Tibial nerve (tissue), 4 donors: ENCODE measurements at regions not wholly inside any gene's neighbourhood (a gene's known extent, or its start where the extent isn't known, plus 50 kb on each side); places are given as distances from the start of the nearest gene placed in this dataset.

ENCODE experiments used
- DNase-seq, 2 donors: peaks; one replicate each; pipeline ENCODE4 v3.0.0-alpha.2; 2019; ENCODE audit warnings: low spot score in 2 of 2
- H3K27ac ChIP-seq, 4 donors: fragments of 200-600 bp; sonication (generic) in 3 of 4; one replicate each; pipeline ENCODE4 v1.5.1; 2017 to 2019; ENCODE audit warnings: mild to moderate bottlenecking in 1 of 4
- H3K27me3 ChIP-seq, 2 donors: fragments of 200-600 bp; sonication (generic) in 1 of 2; one replicate each; pipeline versions ENCODE4 v1.5.1 to v1.6.0; 2017 to 2019
- H3K36me3 ChIP-seq, 3 donors: fragments of 200-600 bp; sonication (generic); one replicate each; pipeline ENCODE4 v1.5.1; 2018 to 2019
- H3K4me1 ChIP-seq, 4 donors: fragments of 200-600 bp; sonication (generic) in 3 of 4; one replicate each; pipeline ENCODE4 v1.5.1; 2017 to 2019
- H3K4me3 ChIP-seq, 4 donors: fragments of 200-600 bp; sonication (generic) in 3 of 4; one replicate each; pipeline ENCODE4 v1.5.1; 2017 to 2019; ENCODE audit warnings: mild to moderate bottlenecking in 1 of 4, moderate library complexity in 1 of 4
- H3K9me3 ChIP-seq, 4 donors: fragments of 200-600 bp; sonication (generic) in 3 of 4; one replicate each; pipeline ENCODE4 v1.5.1; 2017 to 2019
- EP300 ChIP-seq, 2 donors: sonication (generic); formaldehyde crosslinking; IDR thresholded peaks; one replicate each; pipeline ENCODE4 v1.6.1; 2017; ENCODE audit warnings: antibody characterized with exemption in 2 of 2, mild to moderate bottlenecking in 1 of 2
- POLR2A ChIP-seq, 2 donors: fragments of 450-650 bp; IDR thresholded peaks; one replicate each; pipeline ENCODE4 v1.6.1; 2017; ENCODE audit warnings: antibody characterized with exemption in 2 of 2, mild to moderate bottlenecking in 2 of 2, moderate library complexity in 2 of 2
- WGBS, 2 donors: methylation state at CpG; one replicate each; pipeline ENCODE4 v1.1.5; 2018; 5-methylcytosine and 5-hydroxymethylcytosine counted together
- TF ChIP-seq, protein P1 (sequence below), 5 experiments: fragments of 200-600 bp in 3 of 5; fragments of 450-650 bp in 2 of 5; sonication (generic) in 3 of 5; IDR thresholded peaks; one replicate each; pipeline ENCODE4 v1.5.1; 2016 to 2019; ENCODE audit warnings: antibody characterized with exemption in 5 of 5, mild to moderate bottlenecking in 3 of 5, moderate library complexity in 2 of 5

DNA sequence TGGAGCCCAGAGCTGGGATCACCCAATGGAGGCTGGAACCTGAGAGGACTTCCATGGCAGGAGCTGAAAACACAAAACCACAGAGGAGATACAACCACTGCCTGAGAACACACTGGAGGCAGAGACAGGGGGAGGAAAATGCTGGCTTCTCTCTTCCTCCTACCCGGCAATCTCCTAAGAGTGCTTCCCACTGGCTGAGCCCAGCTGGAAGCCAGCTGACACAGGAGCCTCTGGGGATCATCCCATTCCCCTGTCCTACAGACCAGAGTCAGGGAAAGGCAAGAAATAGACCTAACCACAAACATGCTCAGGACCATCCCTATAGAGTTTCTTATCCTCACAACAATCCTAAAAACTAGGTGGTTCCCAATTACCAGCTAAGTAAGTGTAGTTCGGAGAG is 112.4 kb upstream of the CDH5 start:
- Histone ChIP-seq H3K36me3 (no peaks in the 10 kb centered on the region), H3K4me3 (no peak overlapping the region), H3K9me3 (no peaks in the 10 kb centered on the region), H3K4me1 (peaks cover 0 to 42% (median 18%) of the 10 kb centered on the region in 4 donors), H3K27me3 (no peaks in the 10 kb centered on the region), H3K27ac (no peak overlapping the region)
- no peak for TF ChIP-seq EP300 (IDR thresholded peaks at IDR 0.05)
- no peak for TF ChIP-seq POLR2A (IDR thresholded peaks at IDR 0.05)
- TF ChIP-seq, protein P1, sequence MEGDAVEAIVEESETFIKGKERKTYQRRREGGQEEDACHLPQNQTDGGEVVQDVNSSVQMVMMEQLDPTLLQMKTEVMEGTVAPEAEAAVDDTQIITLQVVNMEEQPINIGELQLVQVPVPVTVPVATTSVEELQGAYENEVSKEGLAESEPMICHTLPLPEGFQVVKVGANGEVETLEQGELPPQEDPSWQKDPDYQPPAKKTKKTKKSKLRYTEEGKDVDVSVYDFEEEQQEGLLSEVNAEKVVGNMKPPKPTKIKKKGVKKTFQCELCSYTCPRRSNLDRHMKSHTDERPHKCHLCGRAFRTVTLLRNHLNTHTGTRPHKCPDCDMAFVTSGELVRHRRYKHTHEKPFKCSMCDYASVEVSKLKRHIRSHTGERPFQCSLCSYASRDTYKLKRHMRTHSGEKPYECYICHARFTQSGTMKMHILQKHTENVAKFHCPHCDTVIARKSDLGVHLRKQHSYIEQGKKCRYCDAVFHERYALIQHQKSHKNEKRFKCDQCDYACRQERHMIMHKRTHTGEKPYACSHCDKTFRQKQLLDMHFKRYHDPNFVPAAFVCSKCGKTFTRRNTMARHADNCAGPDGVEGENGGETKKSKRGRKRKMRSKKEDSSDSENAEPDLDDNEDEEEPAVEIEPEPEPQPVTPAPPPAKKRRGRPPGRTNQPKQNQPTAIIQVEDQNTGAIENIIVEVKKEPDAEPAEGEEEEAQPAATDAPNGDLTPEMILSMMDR (IDR thresholded peaks at IDR 0.05), result no peak
- no peak for DNase-seq
- WGBS, 2 donors, result 90 to 98% methylated on average over 2 of the region's 2 CpGs

DNA sequence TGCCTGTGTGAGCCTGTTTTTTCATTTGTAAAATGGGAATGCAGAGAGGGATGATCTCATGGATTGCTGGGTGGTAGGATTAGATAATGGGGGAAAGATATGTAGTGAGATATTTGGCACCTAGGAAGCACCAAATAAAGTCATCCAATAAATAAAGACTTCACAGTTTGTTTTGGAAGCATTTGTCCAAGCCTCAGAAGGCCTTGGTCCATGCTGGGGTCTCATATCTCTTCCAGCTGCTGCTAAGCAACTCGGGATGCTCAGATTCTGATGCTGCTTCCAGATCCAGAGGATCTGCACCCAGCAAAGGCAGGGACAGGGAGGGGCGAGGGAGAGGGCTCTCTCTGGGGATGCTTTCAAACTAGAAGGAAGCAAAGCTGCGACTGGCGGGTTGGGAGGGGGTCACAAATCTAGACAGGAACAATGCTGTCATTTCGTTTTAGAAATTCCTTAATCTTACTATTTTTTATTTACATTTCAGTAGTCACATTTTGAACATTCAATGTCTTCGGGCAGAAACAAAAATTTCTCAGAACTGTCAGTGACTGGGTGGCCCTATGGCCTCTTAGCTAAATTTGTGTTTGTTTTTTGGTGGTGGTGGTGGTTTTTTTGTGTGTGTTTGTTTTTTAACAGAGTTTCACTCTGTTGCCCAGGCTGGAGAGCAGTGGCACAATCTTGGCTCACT is 114.9 kb upstream of the CDH5 start:
- H3K27ac ChIP-seq, result peak overlapping the region; percentile 31 to 84 (median 60)
- TF ChIP-seq, protein P1 (IDR thresholded peaks at IDR 0.05), result no peak
- TF ChIP-seq POLR2A (IDR thresholded peaks at IDR 0.05), result no peak
- no peak for TF ChIP-seq EP300 (IDR thresholded peaks at IDR 0.05)
- DNase-seq, result no peak

GRCh38 chr16:66250686-66251431 is 115.6 kb upstream of the CDH5 start:
- Histone ChIP-seq H3K27me3 (no peaks in the 10 kb centered on the region), H3K36me3 (no peaks in the 10 kb centered on the region), H3K27ac (peak overlapping the region; percentile 20 to 84 (median 55)), H3K4me1 (peaks cover 0 to 60% (median 30%) of the 10 kb centered on the region in 4 donors), H3K4me3 (no peak overlapping the region), H3K9me3 (no peaks in the 10 kb centered on the region)
- peak; percentile 9 to 82 for TF ChIP-seq EP300 (IDR thresholded peaks at IDR 0.05)
- TF ChIP-seq, protein P1 (IDR thresholded peaks at IDR 0.05), result peak in 1 of 5 experiments; percentile 17
- no peak for TF ChIP-seq POLR2A (IDR thresholded peaks at IDR 0.05)
- 11 to 20% methylated on average over 10 of the region's 10 CpGs for WGBS, 2 donors
- DNase-seq, result peak; percentile 80 to 86

More for the DNA sequence above, 114.9 kb upstream of the CDH5 start:
- 35 to 40% methylated on average over 6 of the region's 6 CpGs for WGBS, 2 donors
- H3K36me3 ChIP-seq, result no peaks in the 10 kb centered on the region
- no peak overlapping the region for H3K4me3 ChIP-seq
- H3K4me1 ChIP-seq, result peaks cover 0 to 59% (median 30%) of the 10 kb centered on the region in 4 donors
- no peaks in the 10 kb centered on the region for H3K27me3 ChIP-seq
- H3K9me3 ChIP-seq, result no peaks in the 10 kb centered on the region

GRCh38 chr16:66247516-66248481 is 118.7 kb upstream of the CDH5 start:
- Histone ChIP-seq H3K4me3 (no peak overlapping the region), H3K36me3 (no peaks in the 10 kb centered on the region), H3K27me3 (no peaks in the 10 kb centered on the region), H3K27ac (peak overlapping the region; percentile 24 to 84 (median 66)), H3K4me1 (peaks cover 0 to 56% (median 30%) of the 10 kb centered on the region in 4 donors), H3K9me3 (no peaks in the 10 kb centered on the region)
- peak; percentile 51 to 77 for DNase-seq
- WGBS, 2 donors, result 23 to 29% methylated on average over 13 of the region's 13 CpGs
- TF ChIP-seq EP300 (IDR thresholded peaks at IDR 0.05), result peak in 1 of 2 donors; percentile 66
- TF ChIP-seq, protein P1 (IDR thresholded peaks at IDR 0.05), result no peak
- no peak for TF ChIP-seq POLR2A (IDR thresholded peaks at IDR 0.05)
